ENCODE measurements at regions not wholly inside any gene's neighbourhood (a gene's known extent, or its start where the extent isn't known, plus 50 kb on each side); places are given as distances from the start of the nearest gene placed in this dataset.

- TF ChIP-seq CTCF (IDR thresholded peaks at IDR 0.05; ENCODE audit: poor library complexity, severe bottlenecking) (no peak), REST (IDR thresholded peaks at IDR 0.05; ENCODE audit: borderline replicate concordance) (no peak)
Observed at GRCh38 chr1:232305050-232305449, 324.9 kb downstream of the SIPA1L2 start.
